Activated CD8-positive, alpha-beta memory T cell treated with anti-CD3 and anti-CD28 coated beads, Interleukin-2, amount 50 U/mL, for 1 hour (primary cell): ENCODE measurements at regions not wholly inside any gene's neighbourhood (a gene's known extent, or its start where the extent isn't known, plus 50 kb on each side); places are given as distances from the start of the nearest gene placed in this dataset.
"Not testable (repeated sequence)": the region's sequence is repeated elsewhere in the genome, so short reads cannot be mapped to it uniquely, and the experiment has no call there.

Source experiments
- DNase-seq: peaks from one replicate; pipeline ENCODE4 v3.0.0-alpha.2; 2020; ENCODE audit errors: extremely low read depth

- DNase-seq: no peak
Measured at GRCh38 chr16:16879567-16880251, 500.8 kb downstream of the NPIPA7 start.

GRCh38 chr16:16881814-16882213 is 502.9 kb downstream of the NPIPA7 start:
- DNase-seq: no peak

- DNase-seq: no peak
Measured at GRCh38 chr16:16882766-16883165, 503.8 kb downstream of the NPIPA7 start.

GRCh38 chr16:16884451-16884850 is 505.5 kb downstream of the NPIPA7 start:
- DNase-seq: no peak

- no peak for DNase-seq
Measured at GRCh38 chr16:16887193-16887592, 508.3 kb downstream of the NPIPA7 start.

GRCh38 chr16:16890964-16891363 is 512.0 kb downstream of the NPIPA7 start:
- no peak for DNase-seq

DNA sequence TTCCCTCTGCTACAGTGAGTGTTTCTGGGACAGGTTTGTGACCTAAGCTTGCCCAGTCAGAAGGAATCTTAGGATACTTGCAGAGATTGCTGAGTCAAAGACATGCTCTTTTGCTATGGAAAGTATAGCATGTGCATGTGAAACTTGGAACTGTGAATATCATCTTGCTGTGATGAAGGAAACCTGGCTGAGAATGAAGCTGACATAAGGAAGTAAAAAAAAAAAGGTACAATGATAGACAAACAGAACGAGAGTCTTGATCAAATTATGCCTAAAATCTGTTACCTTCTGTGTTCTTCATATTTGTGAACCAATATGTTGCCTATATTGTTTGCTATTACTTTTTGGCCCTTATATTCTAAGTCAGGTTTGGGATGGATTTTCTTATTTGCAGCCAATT is 525.7 kb downstream of the NPIPA7 start:
- DNase-seq: no peak

DNA sequence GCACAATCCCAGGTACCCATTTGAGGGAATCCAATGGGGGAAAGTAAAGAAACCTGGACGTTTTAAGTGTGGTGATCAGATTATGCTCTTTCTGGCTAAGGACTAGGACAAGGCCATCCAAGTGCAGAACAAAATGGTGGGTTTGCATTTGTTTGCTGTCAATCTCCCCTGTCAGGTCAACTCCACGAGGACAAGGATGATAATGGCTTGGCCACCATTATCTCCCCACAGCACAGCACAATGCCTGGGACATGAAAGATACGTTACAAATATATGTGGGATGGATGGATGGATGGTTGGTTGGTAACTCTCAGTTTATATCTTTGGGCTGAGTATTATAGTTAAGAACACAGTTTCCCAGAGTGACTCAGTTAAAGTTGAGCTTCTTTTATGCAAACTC is 526.9 kb downstream of the NPIPA7 start:
- DNase-seq: no peak

GRCh38 chr16:16907089-16907488 is 528.1 kb downstream of the NPIPA7 start:
- DNase-seq: no peak

GRCh38 chr16:16908077-16908476 is 529.1 kb downstream of the NPIPA7 start:
- no peak for DNase-seq

- DNase-seq: no peak
Measured at GRCh38 chr16:16909126-16909525, 530.2 kb downstream of the NPIPA7 start.

DNA sequence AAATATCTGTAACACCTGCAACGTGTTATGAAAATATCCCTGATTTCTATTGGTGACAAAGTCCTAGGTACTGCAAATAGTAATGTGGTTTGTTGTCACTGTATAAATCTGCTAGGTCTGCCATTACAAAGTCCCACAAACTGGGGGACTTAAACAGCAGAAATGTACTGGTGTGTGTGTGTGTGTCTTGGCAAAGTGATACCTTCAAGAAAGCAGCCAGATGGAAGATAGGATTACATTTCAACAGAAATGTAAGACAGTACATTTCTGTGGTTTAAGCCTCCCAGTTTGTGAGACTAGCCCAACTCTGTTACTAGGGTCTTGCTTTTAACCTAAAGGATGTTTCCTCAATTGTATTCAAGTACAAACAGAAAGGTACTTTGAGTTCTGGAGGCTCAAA is 531.7 kb downstream of the NPIPA7 start:
- no peak for DNase-seq

GRCh38 chr16:16915771-16916170 is 536.8 kb downstream of the NPIPA7 start:
- no peak for DNase-seq

DNA sequence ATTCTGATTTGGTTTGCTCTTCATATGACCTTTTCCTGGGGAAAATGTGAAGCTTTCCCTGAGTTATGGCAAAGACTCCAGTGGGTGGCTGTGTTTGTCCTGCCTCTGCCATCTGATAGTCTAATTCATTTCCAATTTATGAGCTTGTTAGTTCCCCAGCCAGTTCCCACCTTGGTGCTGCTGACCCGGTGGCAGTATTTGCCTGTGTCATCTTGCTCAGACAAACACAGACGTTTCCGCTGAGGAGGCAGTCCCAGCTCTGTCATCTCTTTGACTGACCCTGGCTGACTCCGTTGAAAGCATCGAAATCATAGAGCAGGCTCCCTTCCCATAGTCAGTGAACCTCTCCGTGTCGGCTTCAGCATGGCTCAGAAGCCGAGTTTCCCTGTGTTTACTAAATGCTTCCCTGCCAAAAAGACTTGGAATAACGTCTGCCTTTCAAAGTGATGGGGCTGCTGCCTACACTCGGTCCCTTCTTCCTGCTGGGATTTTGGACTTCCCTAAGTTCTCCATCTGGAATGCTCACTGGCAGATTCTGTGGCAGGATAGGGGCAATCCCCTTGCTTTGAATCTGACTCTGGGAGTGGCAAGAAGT is 538.3 kb downstream of the NPIPA7 start:
- no peak for DNase-seq

DNA sequence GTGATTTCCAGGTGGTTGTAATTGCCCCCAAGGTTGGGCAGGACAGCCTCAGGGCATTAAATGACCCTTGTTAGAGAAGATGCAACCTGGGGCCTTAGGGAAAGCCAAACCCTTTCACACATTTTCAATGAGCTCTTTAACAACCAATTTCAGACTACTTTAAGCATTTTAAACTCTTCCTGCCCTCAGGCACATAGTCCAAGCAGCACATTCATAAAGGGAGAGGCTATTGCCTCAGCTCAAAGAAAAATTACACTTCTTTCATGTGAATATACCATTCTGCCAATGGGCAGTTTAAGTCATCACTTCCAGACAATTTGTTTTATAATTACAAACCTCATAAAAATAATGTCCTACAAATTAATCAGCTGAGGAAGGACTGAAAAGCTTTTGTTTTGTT is 544.5 kb downstream of the NPIPA7 start:
- no peak for DNase-seq

DNA sequence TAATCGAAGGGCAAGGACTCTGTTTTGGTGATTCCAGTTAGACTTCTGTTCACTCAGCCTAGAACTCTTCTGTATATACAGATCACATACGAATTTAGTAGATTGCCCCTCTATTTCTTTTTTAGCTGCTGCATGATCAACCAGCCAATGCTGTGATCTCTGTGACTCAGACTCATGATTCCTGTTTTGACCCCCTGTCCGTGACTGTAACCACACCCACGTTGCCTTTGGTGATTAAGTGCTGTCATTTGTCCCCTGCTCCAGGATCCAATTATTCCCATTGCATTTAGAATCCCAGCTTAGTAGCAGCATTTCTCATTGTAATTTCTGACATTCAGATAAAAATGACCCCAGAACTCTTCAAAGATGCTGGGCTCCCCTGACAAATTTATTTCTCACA is 545.7 kb downstream of the NPIPA7 start:
- no peak for DNase-seq

- DNase-seq: no peak
Measured at GRCh38 chr16:16925432-16925831, 545.3 kb downstream of the XYLT1 start.

DNA sequence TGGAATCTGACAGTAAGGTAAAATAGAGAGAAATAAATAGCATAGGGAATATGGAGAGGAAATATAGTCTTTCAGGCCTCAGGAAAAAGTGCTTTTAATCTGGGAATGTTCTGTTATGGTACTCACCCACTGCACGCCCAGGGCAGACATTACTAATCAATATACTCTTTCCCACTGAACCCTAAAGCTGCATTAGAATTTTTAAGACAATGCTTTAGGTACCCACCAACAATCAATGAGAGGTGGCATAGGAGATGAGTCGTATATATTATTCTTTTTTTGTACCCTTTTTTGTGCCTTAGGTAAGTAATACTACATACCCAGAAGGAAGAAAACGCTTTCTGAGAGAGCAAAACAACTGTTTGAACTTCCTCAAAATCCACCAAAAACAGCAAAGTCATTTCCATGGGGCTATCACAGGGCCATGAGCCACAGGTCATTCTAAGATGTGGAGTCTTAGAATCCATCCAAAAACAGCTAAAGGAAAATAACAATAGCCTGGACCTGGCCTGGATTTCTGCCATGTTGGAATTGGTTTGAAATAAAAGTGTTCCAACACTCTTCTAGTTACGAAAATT is 542.1 kb downstream of the XYLT1 start:
- DNase-seq: no peak

- DNase-seq: no peak
Measured at GRCh38 chr16:16930309-16931000, 540.3 kb downstream of the XYLT1 start.

DNA sequence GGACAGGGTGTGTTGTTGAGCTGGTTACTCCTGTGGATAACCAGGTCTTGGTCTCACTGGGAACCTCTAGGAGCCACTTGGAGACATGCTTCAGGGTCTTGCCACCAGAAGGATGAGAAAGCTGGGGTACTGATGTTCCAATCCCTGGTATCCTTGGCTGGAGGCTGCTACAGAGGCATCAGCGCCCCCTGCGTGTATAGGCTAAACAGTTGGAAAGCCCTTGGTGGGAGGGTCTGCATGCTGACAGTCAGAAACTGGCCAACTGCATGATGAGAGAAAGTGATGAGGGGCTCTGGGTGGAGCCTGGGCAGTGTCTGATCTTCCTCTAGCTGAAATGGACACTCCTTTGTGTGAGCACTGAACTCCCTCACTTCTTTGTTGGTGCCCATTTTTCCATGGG is 536.9 kb downstream of the XYLT1 start:
- DNase-seq: no peak

GRCh38 chr16:16934660-16935059 is 536.1 kb downstream of the XYLT1 start:
- no peak for DNase-seq

GRCh38 chr16:16935909-16936308 is 534.9 kb downstream of the XYLT1 start:
- not testable (repeated sequence) for DNase-seq

GRCh38 chr16:16937576-16937975 is 533.2 kb downstream of the XYLT1 start:
- DNase-seq: no peak
